GM12875 (cell line): ENCODE measurements at regions not wholly inside any gene's neighbourhood (a gene's known extent, or its start where the extent isn't known, plus 50 kb on each side); places are given as distances from the start of the nearest gene placed in this dataset.

Experiments used
- H3K4me3 ChIP-seq: one replicate; pipeline ENCODE4 v1.5.1; 2011; ENCODE audit warnings: low read depth, low read length, control low read depth
- TF ChIP-seq, protein P1 (sequence below): IDR thresholded peaks from 2 replicates; pipeline ENCODE4 v1.5.1; 2011; ENCODE audit warnings: low read depth, mild to moderate bottlenecking, control low read depth, inconsistent platforms, low read length, moderate library complexity, borderline replicate concordance; ENCODE audit not compliant: insufficient read depth

GRCh38 chr9:99760421-99760820 lies 61.3 kb upstream of the NR4A3 start:
- TF ChIP-seq, protein P1, sequence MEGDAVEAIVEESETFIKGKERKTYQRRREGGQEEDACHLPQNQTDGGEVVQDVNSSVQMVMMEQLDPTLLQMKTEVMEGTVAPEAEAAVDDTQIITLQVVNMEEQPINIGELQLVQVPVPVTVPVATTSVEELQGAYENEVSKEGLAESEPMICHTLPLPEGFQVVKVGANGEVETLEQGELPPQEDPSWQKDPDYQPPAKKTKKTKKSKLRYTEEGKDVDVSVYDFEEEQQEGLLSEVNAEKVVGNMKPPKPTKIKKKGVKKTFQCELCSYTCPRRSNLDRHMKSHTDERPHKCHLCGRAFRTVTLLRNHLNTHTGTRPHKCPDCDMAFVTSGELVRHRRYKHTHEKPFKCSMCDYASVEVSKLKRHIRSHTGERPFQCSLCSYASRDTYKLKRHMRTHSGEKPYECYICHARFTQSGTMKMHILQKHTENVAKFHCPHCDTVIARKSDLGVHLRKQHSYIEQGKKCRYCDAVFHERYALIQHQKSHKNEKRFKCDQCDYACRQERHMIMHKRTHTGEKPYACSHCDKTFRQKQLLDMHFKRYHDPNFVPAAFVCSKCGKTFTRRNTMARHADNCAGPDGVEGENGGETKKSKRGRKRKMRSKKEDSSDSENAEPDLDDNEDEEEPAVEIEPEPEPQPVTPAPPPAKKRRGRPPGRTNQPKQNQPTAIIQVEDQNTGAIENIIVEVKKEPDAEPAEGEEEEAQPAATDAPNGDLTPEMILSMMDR: no peak
- no peak overlapping the region for H3K4me3 ChIP-seq

- H3K4me3 ChIP-seq: no peak overlapping the region
- TF ChIP-seq, protein P1: no peak
These were observed 59.2 kb upstream of the NR4A3 start for GRCh38 chr9:99762470-99762869.
